Activated CD8-positive, alpha-beta memory T cell treated with anti-CD3 and anti-CD28 coated beads for 36 hours (primary cell): ENCODE measurements at regions not wholly inside any gene's neighbourhood (a gene's known extent, or its start where the extent isn't known, plus 50 kb on each side); places are given as distances from the start of the nearest gene placed in this dataset.

ENCODE experiments used
- CTCF ChIA-PET: fragments of 350-600 bp; sonication (Branson Sonifier 250); formaldehyde crosslinking; loops from one replicate; lab custom pipeline; 2021; ENCODE audit warnings: antibody characterized with exemption; lab: Charles Lee
- POLR2A ChIA-PET: fragments of 350-600 bp; sonication (Branson Sonifier 250); formaldehyde crosslinking; loops from one replicate; lab custom pipeline; 2021; ENCODE audit warnings: antibody characterized with exemption; lab: Charles Lee

GRCh38 chr16:35239561-35239960, 1780.1 kb downstream of the TP53TG3F start:
- POLR2A ChIA-PET, result no interaction called here
- CTCF ChIA-PET, result no interaction called here

GRCh38 chr16:35249051-35249450, 1789.6 kb downstream of the TP53TG3F start:
- POLR2A ChIA-PET, result no interaction called here
- CTCF ChIA-PET, result no interaction called here

GRCh38 chr16:35252356-35252936, 1793.0 kb downstream of the TP53TG3F start:
- CTCF ChIA-PET, result no interaction called here
- POLR2A ChIA-PET, result no interaction called here

- CTCF ChIA-PET, result no interaction called here
- POLR2A ChIA-PET, result no interaction called here
Measured at GRCh38 chr16:35255186-35255803, 1795.9 kb downstream of the TP53TG3F start.

- ChIA-PET POLR2A (no interaction called here), CTCF (no interaction called here)
Measured at GRCh38 chr16:35255816-35256215, 1796.4 kb downstream of the TP53TG3F start.

- POLR2A ChIA-PET, result no interaction called here
- CTCF ChIA-PET, result no interaction called here
Measured at GRCh38 chr16:35258381-35258780, 1799.0 kb downstream of the TP53TG3F start.

GRCh38 chr16:35295856-35296255, 1836.4 kb downstream of the TP53TG3F start:
- POLR2A ChIA-PET, result no interaction called here
- CTCF ChIA-PET, result no interaction called here

GRCh38 chr16:35296962-35297653, 1837.7 kb downstream of the TP53TG3F start:
- CTCF ChIA-PET, result no interaction called here
- POLR2A ChIA-PET, result no interaction called here

GRCh38 chr16:35298460-35299243, 1839.2 kb downstream of the TP53TG3F start:
- ChIA-PET CTCF (no interaction called here), POLR2A (no interaction called here)

- ChIA-PET CTCF (no interaction called here), POLR2A (no interaction called here)
Measured at GRCh38 chr16:35302859-35303258, 1843.4 kb downstream of the TP53TG3F start.

- POLR2A ChIA-PET, result no interaction called here
- CTCF ChIA-PET, result no interaction called here
Measured at GRCh38 chr16:35305476-35305875, 1846.1 kb downstream of the TP53TG3F start.

GRCh38 chr16:35306915-35307314, 1847.5 kb downstream of the TP53TG3F start:
- POLR2A ChIA-PET, result no interaction called here

GRCh38 chr16:35308674-35309073, 1849.3 kb downstream of the TP53TG3F start:
- POLR2A ChIA-PET, result no interaction called here
- CTCF ChIA-PET, result no interaction called here

More at GRCh38 chr16:35306915-35307314, 1847.5 kb downstream of the TP53TG3F start:
- CTCF ChIA-PET, result no interaction called here

GRCh38 chr16:35310999-35311398, 1851.6 kb downstream of the TP53TG3F start:
- ChIA-PET POLR2A (no interaction called here), CTCF (no interaction called here)

- POLR2A ChIA-PET, result no interaction called here
- CTCF ChIA-PET, result no interaction called here
Measured at GRCh38 chr16:35311475-35311874, 1852.1 kb downstream of the TP53TG3F start.

GRCh38 chr16:35314298-35314697, 1854.9 kb downstream of the TP53TG3F start:
- ChIA-PET POLR2A (no interaction called here), CTCF (no interaction called here)

- ChIA-PET POLR2A (no interaction called here), CTCF (no interaction called here)
Measured at GRCh38 chr16:35319536-35320192, 1860.3 kb downstream of the TP53TG3F start.

GRCh38 chr16:35325936-35326335, 1866.5 kb downstream of the TP53TG3F start:
- POLR2A ChIA-PET, result no interaction called here

GRCh38 chr16:35339337-35339736, 1879.9 kb downstream of the TP53TG3F start:
- POLR2A ChIA-PET, result no interaction called here
- CTCF ChIA-PET, result no interaction called here

More at GRCh38 chr16:35325936-35326335, 1866.5 kb downstream of the TP53TG3F start:
- CTCF ChIA-PET, result no interaction called here

- CTCF ChIA-PET, result no interaction called here
- POLR2A ChIA-PET, result no interaction called here
Measured at GRCh38 chr16:35342012-35342411, 1882.6 kb downstream of the TP53TG3F start.
